GM23338 (cell line): ENCODE measurements at regions not wholly inside any gene's neighbourhood (a gene's known extent, or its start where the extent isn't known, plus 50 kb on each side); places are given as distances from the start of the nearest gene placed in this dataset.

ENCODE experiments used
- ATAC-seq: fragments of 200-7000 bp; cut with Tn5 transposase; 3 replicates; pipeline ENCODE4 v1.9.1; 2020
- DNase-seq: peaks from one replicate; pipeline ENCODE4 v3.0.0-alpha.2; 2015; ENCODE audit warnings: low spot score
- H2AFZ ChIP-seq: fragments of 200-600 bp; sonication (generic); 2 replicates; pipeline ENCODE4 v1.8.0; 2016; ENCODE audit warnings: antibody characterized with exemption, mild to moderate bottlenecking, moderate library complexity
- H3F3A ChIP-seq: fragments of 200-600 bp; sonication (generic); replicated peaks from 2 replicates; pipeline ENCODE4 v1.8.0; 2017; ENCODE audit warnings: antibody characterized with exemption, mixed run types, low read depth
- H3K27ac ChIP-seq: fragments of 200-600 bp; sonication (generic); 2 replicates; pipeline ENCODE4 v1.6.1; 2016; ENCODE audit warnings: low read depth
- H3K27me3 ChIP-seq: fragments of 200-600 bp; sonication (generic); 2 replicates; pipeline ENCODE4 v1.8.0; 2016; ENCODE audit warnings: mild to moderate bottlenecking, mixed run types, moderate library complexity; ENCODE audit not compliant: insufficient read depth
- H3K36me3 ChIP-seq: fragments of 200-600 bp; sonication (generic); 2 replicates; pipeline ENCODE4 v1.8.0; 2016; ENCODE audit warnings: mild to moderate bottlenecking; ENCODE audit not compliant: insufficient read depth
- H3K4me1 ChIP-seq: fragments of 200-600 bp; sonication (generic); 2 replicates; pipeline ENCODE4 v1.8.0; 2016; ENCODE audit warnings: mild to moderate bottlenecking, moderate library complexity; ENCODE audit not compliant: insufficient read depth
- H3K4me2 ChIP-seq: fragments of 200-600 bp; sonication (generic); 2 replicates; pipeline ENCODE4 v1.7.1; 2017; ENCODE audit warnings: mixed run types
- H3K4me3 ChIP-seq: fragments of 200-600 bp; sonication (generic); 2 replicates; pipeline ENCODE4 v1.6.1; 2016; ENCODE audit warnings: mixed run types
- H3K79me2 ChIP-seq: fragments of 200-600 bp; sonication (generic); replicated peaks from 2 replicates; pipeline ENCODE4 v1.8.0; 2017; ENCODE audit warnings: mild to moderate bottlenecking; ENCODE audit not compliant: insufficient read depth
- H3K9me2 ChIP-seq: fragments of 200-600 bp; sonication (generic); 2 replicates; pipeline ENCODE4 v1.8.0; 2017; ENCODE audit not compliant: insufficient read depth
- H4K20me1 ChIP-seq: fragments of 200-600 bp; sonication (generic); replicated peaks from 2 replicates; pipeline ENCODE4 v1.8.0; 2017; ENCODE audit warnings: mild to moderate bottlenecking; ENCODE audit not compliant: insufficient read depth
- H3K27ac Mint-ChIP-seq: 2 replicates; pipeline ENCODE4 v1.8.0; 2020; ENCODE audit warnings: inconsistent platforms, mild to moderate bottlenecking, moderate library complexity, mixed read lengths
- H3K27me3 Mint-ChIP-seq: 3 replicates; pipeline ENCODE4 v1.8.0; 2022; ENCODE audit warnings: low read depth, mild to moderate bottlenecking, moderate library complexity, mixed read lengths, inconsistent platforms; ENCODE audit not compliant: insufficient read depth, poor library complexity
- H3K36me3 Mint-ChIP-seq: 3 replicates; pipeline ENCODE4 v1.8.0; 2021; ENCODE audit warnings: low read depth, mild to moderate bottlenecking, inconsistent platforms, moderate library complexity, mixed read lengths
- H3K4me1 Mint-ChIP-seq: 3 replicates; pipeline ENCODE4 v1.8.0; 2020; ENCODE audit warnings: mild to moderate bottlenecking, inconsistent platforms, mixed read lengths
- H3K4me3 Mint-ChIP-seq: 3 replicates; pipeline ENCODE4 v1.8.0; 2021; ENCODE audit warnings: moderate library complexity, mild to moderate bottlenecking, inconsistent platforms, mixed read lengths
- H3K9me3 Mint-ChIP-seq: 3 replicates; pipeline ENCODE4 v1.8.0; 2020; ENCODE audit warnings: moderate library complexity, mild to moderate bottlenecking, inconsistent platforms, mixed read lengths
- CREB1 ChIP-seq: fragments of 250-450 bp; sonication (Bioruptor Pico); IDR thresholded peaks from 2 replicates; pipeline ENCODE4 v1.5.0; 2020; ENCODE audit warnings: low read depth, mild to moderate bottlenecking, moderate library complexity
- EZH2 ChIP-seq: fragments of 200-600 bp; sonication (generic); IDR thresholded peaks from one replicate; pipeline ENCODE4 v1.8.0; 2017; ENCODE audit warnings: antibody characterized with exemption, mild to moderate bottlenecking, low read depth; ENCODE audit not compliant: unreplicated experiment
- EZH2phosphoT487 ChIP-seq: fragments of 200-600 bp; sonication (generic); IDR thresholded peaks from one replicate; pipeline ENCODE4 v1.8.1; 2018; ENCODE audit warnings: antibody characterized with exemption; ENCODE audit not compliant: unreplicated experiment
- JUNB ChIP-seq: IDR thresholded peaks from one replicate; pipeline ENCODE4 v1.6.1; 2016; ENCODE audit warnings: antibody characterized with exemption; ENCODE audit not compliant: unreplicated experiment
- POLR2AphosphoS5 ChIP-seq: IDR thresholded peaks from 2 replicates; pipeline ENCODE4 v1.6.1; 2016; ENCODE audit warnings: antibody characterized with exemption, low read depth
- STAT1 ChIP-seq: IDR thresholded peaks from one replicate; pipeline ENCODE4 v1.6.1; 2016; ENCODE audit warnings: antibody characterized with exemption; ENCODE audit not compliant: unreplicated experiment
- ZNF331 ChIP-seq: fragments of 250-450 bp; sonication (Bioruptor Pico); IDR thresholded peaks from 2 replicates; pipeline ENCODE4 v1.5.0; 2020; ENCODE audit warnings: low read depth, mild to moderate bottlenecking, moderate library complexity
- TF ChIP-seq, protein P1 (sequence below), 2 experiments: fragments of 200-600 bp in 1 of 2; sonication (generic) in 1 of 2; conservative IDR thresholded peaks; 2 replicates each; pipeline versions ENCODE4 v1.5.1 to v1.6.1; 2016 to 2017; ENCODE audit warnings: antibody characterized with exemption in 2 of 2, low read depth in 2 of 2, mild to moderate bottlenecking in 2 of 2, moderate library complexity in 1 of 2
- TF ChIP-seq, protein P2 (sequence below): IDR thresholded peaks from one replicate; pipeline ENCODE4 v1.6.1; 2018; ENCODE audit warnings: antibody characterized with exemption; ENCODE audit not compliant: unreplicated experiment

DNA sequence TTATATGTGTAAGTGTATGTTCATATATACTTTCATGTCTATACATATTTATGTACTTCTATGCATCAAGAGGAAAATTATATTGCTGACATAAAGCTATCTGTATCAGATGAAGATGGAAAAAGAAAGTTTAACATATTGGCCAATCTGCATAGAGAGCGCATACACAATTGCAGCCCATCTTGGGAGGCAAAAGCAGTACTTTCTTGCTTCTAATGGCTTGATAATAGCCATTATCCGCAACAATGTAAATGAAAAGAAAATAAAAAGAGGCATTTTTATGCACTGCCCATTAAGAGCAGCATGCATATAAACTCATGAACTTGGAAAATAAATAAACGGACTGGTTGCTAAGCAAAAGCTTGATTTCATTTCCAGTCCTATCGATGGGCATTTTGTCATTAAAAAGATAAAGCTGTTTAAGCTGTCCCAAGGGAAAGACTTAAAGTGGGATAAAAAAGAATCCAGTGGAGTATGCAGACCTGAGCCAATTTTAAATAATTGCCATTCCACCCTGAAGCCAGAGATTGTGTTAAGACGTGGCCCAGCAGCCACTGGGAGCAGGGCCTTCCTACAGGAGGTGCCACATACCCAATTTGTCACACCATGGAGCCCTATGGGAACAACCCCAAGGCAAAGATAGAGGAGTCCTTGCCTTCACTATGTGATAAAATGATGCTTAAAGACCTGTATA, 183.6 kb upstream of the CDH11 start:
- Histone ChIP-seq H3K27ac (no peak overlapping the region), H2AFZ (no peak overlapping the region), H3K79me2 (no peaks in the 10 kb centered on the region; the same call in 1 of the 2 replicates), H3K27me3 (no peaks in the 10 kb centered on the region), H4K20me1 (no peaks in the 10 kb centered on the region), H3K9me2 (no peaks in the 10 kb centered on the region), H3K36me3 (no peaks in the 10 kb centered on the region), H3K4me2 (no peak overlapping the region), H3K4me3 (no peak overlapping the region), H3F3A (no peaks in the 10 kb centered on the region), H3K4me1 (peaks cover 10% of the 10 kb centered on the region)
- no peak for TF ChIP-seq POLR2AphosphoS5
- TF ChIP-seq, protein P1, sequence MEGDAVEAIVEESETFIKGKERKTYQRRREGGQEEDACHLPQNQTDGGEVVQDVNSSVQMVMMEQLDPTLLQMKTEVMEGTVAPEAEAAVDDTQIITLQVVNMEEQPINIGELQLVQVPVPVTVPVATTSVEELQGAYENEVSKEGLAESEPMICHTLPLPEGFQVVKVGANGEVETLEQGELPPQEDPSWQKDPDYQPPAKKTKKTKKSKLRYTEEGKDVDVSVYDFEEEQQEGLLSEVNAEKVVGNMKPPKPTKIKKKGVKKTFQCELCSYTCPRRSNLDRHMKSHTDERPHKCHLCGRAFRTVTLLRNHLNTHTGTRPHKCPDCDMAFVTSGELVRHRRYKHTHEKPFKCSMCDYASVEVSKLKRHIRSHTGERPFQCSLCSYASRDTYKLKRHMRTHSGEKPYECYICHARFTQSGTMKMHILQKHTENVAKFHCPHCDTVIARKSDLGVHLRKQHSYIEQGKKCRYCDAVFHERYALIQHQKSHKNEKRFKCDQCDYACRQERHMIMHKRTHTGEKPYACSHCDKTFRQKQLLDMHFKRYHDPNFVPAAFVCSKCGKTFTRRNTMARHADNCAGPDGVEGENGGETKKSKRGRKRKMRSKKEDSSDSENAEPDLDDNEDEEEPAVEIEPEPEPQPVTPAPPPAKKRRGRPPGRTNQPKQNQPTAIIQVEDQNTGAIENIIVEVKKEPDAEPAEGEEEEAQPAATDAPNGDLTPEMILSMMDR (conservative IDR thresholded peaks at IDR 0.05; ENCODE audit: low read depth in 2 of 2) = peak in 1 of 2 experiments; percentile 28; a peak in 2 of 4 replicates
- Mint-ChIP-seq H3K27ac (no peak overlapping the region), H3K27me3 (peaks cover 3% of the 10 kb centered on the region), H3K9me3 (no peaks in the 10 kb centered on the region), H3K36me3 (no peaks in the 10 kb centered on the region), H3K4me3 (no peak overlapping the region), H3K4me1 (peaks cover 13% of the 10 kb centered on the region)
- ATAC-seq (no peak), DNase-seq (no peak)

DNA sequence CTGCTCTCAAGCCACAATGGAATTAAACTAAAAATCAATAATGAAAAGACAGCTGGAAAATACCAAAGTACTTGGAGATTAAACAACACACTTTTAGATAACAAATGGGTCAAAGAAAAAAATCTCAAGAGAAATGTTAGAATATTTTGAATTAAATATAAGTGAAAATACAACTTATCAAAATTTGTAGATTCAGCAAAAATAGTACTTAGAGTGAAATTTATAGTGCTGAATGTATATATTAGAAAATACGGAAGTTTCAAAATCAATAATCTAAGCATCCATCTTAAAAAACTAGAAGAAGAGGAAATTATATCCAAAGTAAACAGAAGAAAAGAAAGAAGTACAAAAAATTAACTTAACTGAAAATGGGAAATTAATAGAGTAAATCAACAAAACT, 179.2 kb upstream of the CDH11 start:
- Histone ChIP-seq H2AFZ (no peak overlapping the region), H3K79me2 (no peaks in the 10 kb centered on the region), H3K4me2 (no peak overlapping the region), H4K20me1 (no peaks in the 10 kb centered on the region), H3K4me1 (peaks cover 10% of the 10 kb centered on the region), H3F3A (no peaks in the 10 kb centered on the region), H3K27me3 (no peaks in the 10 kb centered on the region), H3K36me3 (no peaks in the 10 kb centered on the region), H3K4me3 (no peak overlapping the region), H3K9me2 (no peaks in the 10 kb centered on the region), H3K27ac (no peak overlapping the region)
- TF ChIP-seq, protein P1 (conservative IDR thresholded peaks at IDR 0.05; ENCODE audit: low read depth in 2 of 2) = no peak
- TF ChIP-seq, protein P2, sequence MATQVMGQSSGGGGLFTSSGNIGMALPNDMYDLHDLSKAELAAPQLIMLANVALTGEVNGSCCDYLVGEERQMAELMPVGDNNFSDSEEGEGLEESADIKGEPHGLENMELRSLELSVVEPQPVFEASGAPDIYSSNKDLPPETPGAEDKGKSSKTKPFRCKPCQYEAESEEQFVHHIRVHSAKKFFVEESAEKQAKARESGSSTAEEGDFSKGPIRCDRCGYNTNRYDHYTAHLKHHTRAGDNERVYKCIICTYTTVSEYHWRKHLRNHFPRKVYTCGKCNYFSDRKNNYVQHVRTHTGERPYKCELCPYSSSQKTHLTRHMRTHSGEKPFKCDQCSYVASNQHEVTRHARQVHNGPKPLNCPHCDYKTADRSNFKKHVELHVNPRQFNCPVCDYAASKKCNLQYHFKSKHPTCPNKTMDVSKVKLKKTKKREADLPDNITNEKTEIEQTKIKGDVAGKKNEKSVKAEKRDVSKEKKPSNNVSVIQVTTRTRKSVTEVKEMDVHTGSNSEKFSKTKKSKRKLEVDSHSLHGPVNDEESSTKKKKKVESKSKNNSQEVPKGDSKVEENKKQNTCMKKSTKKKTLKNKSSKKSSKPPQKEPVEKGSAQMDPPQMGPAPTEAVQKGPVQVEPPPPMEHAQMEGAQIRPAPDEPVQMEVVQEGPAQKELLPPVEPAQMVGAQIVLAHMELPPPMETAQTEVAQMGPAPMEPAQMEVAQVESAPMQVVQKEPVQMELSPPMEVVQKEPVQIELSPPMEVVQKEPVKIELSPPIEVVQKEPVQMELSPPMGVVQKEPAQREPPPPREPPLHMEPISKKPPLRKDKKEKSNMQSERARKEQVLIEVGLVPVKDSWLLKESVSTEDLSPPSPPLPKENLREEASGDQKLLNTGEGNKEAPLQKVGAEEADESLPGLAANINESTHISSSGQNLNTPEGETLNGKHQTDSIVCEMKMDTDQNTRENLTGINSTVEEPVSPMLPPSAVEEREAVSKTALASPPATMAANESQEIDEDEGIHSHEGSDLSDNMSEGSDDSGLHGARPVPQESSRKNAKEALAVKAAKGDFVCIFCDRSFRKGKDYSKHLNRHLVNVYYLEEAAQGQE = no peak
- TF ChIP-seq JUNB (no peak), STAT1 (no peak), POLR2AphosphoS5 (no peak), ZNF331 (no peak), EZH2 (no peak), CREB1 (no peak), EZH2phosphoT487 (no peak)
- Mint-ChIP-seq H3K27me3 (peaks cover 7% of the 10 kb centered on the region), H3K36me3 (no peaks in the 10 kb centered on the region), H3K4me3 (no peak overlapping the region), H3K9me3 (no peaks in the 10 kb centered on the region), H3K4me1 (peaks cover 5% of the 10 kb centered on the region; the same call in 2 of the 3 replicates), H3K27ac (no peak overlapping the region)
- DNase-seq (no peak), ATAC-seq (no peak)
